Endothelial cell (in vitro differentiated cells): ENCODE measurements at regions not wholly inside any gene's neighbourhood (a gene's known extent, or its start where the extent isn't known, plus 50 kb on each side); places are given as distances from the start of the nearest gene placed in this dataset.
"Not testable (repeated sequence)": the region's sequence is repeated elsewhere in the genome, so short reads cannot be mapped to it uniquely, and the experiment has no call there.

ENCODE experiments used
- DNase-seq: peaks from one replicate; pipeline ENCODE4 v3.0.0; 2021; ENCODE audit warnings: low spot score
- H3K27ac Mint-ChIP-seq: one replicate; pipeline ENCODE4 v1.8.0; 2021; ENCODE audit warnings: mixed read lengths, inconsistent platforms; ENCODE audit not compliant: unreplicated experiment
- H3K27me3 Mint-ChIP-seq: one replicate; pipeline ENCODE4 v1.8.0; 2021; ENCODE audit warnings: mild to moderate bottlenecking, moderate library complexity, mixed read lengths, inconsistent platforms; ENCODE audit not compliant: unreplicated experiment
- H3K36me3 Mint-ChIP-seq: one replicate; pipeline ENCODE4 v1.8.0; 2021; ENCODE audit warnings: mild to moderate bottlenecking, low read depth, mixed read lengths, inconsistent platforms; ENCODE audit not compliant: unreplicated experiment
- H3K4me1 Mint-ChIP-seq: one replicate; pipeline ENCODE4 v1.8.0; 2021; ENCODE audit warnings: mild to moderate bottlenecking, mixed read lengths, inconsistent platforms; ENCODE audit not compliant: unreplicated experiment
- H3K4me3 Mint-ChIP-seq: one replicate; pipeline ENCODE4 v1.8.0; 2021; ENCODE audit warnings: mild to moderate bottlenecking, mixed read lengths, inconsistent platforms; ENCODE audit not compliant: unreplicated experiment
- H3K9me3 Mint-ChIP-seq: one replicate; pipeline ENCODE4 v1.8.0; 2021; ENCODE audit warnings: mixed read lengths, inconsistent platforms; ENCODE audit not compliant: unreplicated experiment
- CTCF ChIP-seq: fragments of 200-600 bp; sonication (generic); IDR thresholded peaks from one replicate; pipeline ENCODE4 v1.5.0; 2021; ENCODE audit warnings: antibody characterized with exemption; ENCODE audit not compliant: unreplicated experiment

GRCh38 chr16:25571712-25572111 lies 120.0 kb upstream of the HS3ST4 start:
- DNase-seq: no peak
- H3K4me3 Mint-ChIP-seq: no peak overlapping the region
- H3K4me1 Mint-ChIP-seq: no peaks in the 10 kb centered on the region
- no peak overlapping the region for H3K27ac Mint-ChIP-seq
- TF ChIP-seq CTCF: no peak
- H3K36me3 Mint-ChIP-seq: no peaks in the 10 kb centered on the region
- H3K27me3 Mint-ChIP-seq: peaks cover 5% of the 10 kb centered on the region
- no peaks in the 10 kb centered on the region for H3K9me3 Mint-ChIP-seq

- Mint-ChIP-seq H3K4me1 (no peaks in the 10 kb centered on the region), H3K4me3 (no peak overlapping the region), H3K36me3 (no peaks in the 10 kb centered on the region), H3K9me3 (no peaks in the 10 kb centered on the region), H3K27me3 (peaks cover 2% of the 10 kb centered on the region), H3K27ac (no peak overlapping the region)
- no peak for TF ChIP-seq CTCF
- DNase-seq: no peak
Observed at GRCh38 chr16:25570131-25570530, 121.6 kb upstream of the HS3ST4 start.

- H3K4me1 Mint-ChIP-seq: no peaks in the 10 kb centered on the region
- H3K27ac Mint-ChIP-seq: no peak overlapping the region
- no peaks in the 10 kb centered on the region for H3K27me3 Mint-ChIP-seq
- DNase-seq: no peak
- H3K9me3 Mint-ChIP-seq: no peaks in the 10 kb centered on the region
- TF ChIP-seq CTCF: no peak
- no peaks in the 10 kb centered on the region for H3K36me3 Mint-ChIP-seq
- H3K4me3 Mint-ChIP-seq: no peak overlapping the region
Observed at GRCh38 chr16:25568991-25569390, 122.8 kb upstream of the HS3ST4 start.

GRCh38 chr16:25566183-25566582 lies 125.6 kb upstream of the HS3ST4 start:
- TF ChIP-seq CTCF: no peak
- H3K27ac Mint-ChIP-seq: no peak overlapping the region

GRCh38 chr16:25563700-25564099 lies 128.1 kb upstream of the HS3ST4 start:
- no peaks in the 10 kb centered on the region for H3K4me1 Mint-ChIP-seq
- H3K27ac Mint-ChIP-seq: no peak overlapping the region
- TF ChIP-seq CTCF: no peak
- H3K36me3 Mint-ChIP-seq: no peaks in the 10 kb centered on the region
- H3K4me3 Mint-ChIP-seq: no peak overlapping the region
- no peak for DNase-seq
- no peaks in the 10 kb centered on the region for H3K9me3 Mint-ChIP-seq
- H3K27me3 Mint-ChIP-seq: no peaks in the 10 kb centered on the region

More at GRCh38 chr16:25566183-25566582, 125.6 kb upstream of the HS3ST4 start:
- Mint-ChIP-seq H3K9me3 (no peaks in the 10 kb centered on the region), H3K27me3 (no peaks in the 10 kb centered on the region), H3K4me3 (no peak overlapping the region), H3K36me3 (no peaks in the 10 kb centered on the region), H3K4me1 (no peaks in the 10 kb centered on the region)
- no peak for DNase-seq

GRCh38 chr16:25561723-25562122 lies 130.0 kb upstream of the HS3ST4 start:
- not testable (repeated sequence) for H3K9me3 Mint-ChIP-seq, H3K4me3 Mint-ChIP-seq, H3K4me1 Mint-ChIP-seq, H3K27ac Mint-ChIP-seq, H3K36me3 Mint-ChIP-seq, H3K27me3 Mint-ChIP-seq, DNase-seq

- DNase-seq, H3K27me3 Mint-ChIP-seq, H3K9me3 Mint-ChIP-seq, H3K4me1 Mint-ChIP-seq, H3K36me3 Mint-ChIP-seq, H3K27ac Mint-ChIP-seq, H3K4me3 Mint-ChIP-seq: not testable (repeated sequence)
Observed at GRCh38 chr16:25556968-25557312, 134.8 kb upstream of the HS3ST4 start.

GRCh38 chr16:25556289-25556967 lies 135.3 kb upstream of the HS3ST4 start:
- H3K27me3 Mint-ChIP-seq, H3K4me1 Mint-ChIP-seq, H3K27ac Mint-ChIP-seq, DNase-seq, H3K9me3 Mint-ChIP-seq, H3K36me3 Mint-ChIP-seq, H3K4me3 Mint-ChIP-seq: not testable (repeated sequence)
